ENCODE measurements at regions not wholly inside any gene's neighbourhood (a gene's known extent, or its start where the extent isn't known, plus 50 kb on each side); places are given as distances from the start of the nearest gene placed in this dataset.
A peak's percentile ranks its signal among the peaks of the same experiment; 100 is the strongest.

GRCh38 chr15:67006083-67007065 lies 59.0 kb upstream of the SMAD3 start:
- DNase-seq = no peak

GRCh38 chr15:67009576-67010569 lies 55.5 kb upstream of the SMAD3 start:
- DNase-seq = no peak

GRCh38 chr15:67010898-67011616 lies 54.3 kb upstream of the SMAD3 start:
- DNase-seq = no peak

GRCh38 chr15:67011617-67012005 lies 53.8 kb upstream of the SMAD3 start:
- DNase-seq = no peak

DNA sequence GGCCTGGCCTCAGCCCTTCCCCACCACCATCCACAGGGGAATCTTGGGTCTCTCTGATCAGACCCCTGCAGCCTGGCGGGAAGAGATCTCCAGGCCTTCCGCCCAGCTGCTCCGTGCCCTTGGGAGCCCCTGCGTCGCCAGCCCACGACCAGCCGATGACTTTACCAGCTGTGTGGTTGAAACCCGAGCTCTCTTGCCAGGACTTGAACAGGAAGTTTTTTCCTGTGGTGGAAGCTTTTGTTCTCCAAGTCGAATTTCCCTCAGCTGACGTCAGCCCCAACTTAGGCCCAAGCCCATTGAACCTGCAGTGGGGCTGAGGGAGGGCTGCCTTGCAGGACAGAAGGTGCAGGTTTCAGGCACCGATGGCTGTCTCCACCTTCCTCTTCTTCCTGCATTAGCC lies 51.7 kb upstream of the SMAD3 start:
- DNase-seq = peak; percentile 87
